GM23338 (cell line): ENCODE measurements at regions not wholly inside any gene's neighbourhood (a gene's known extent, or its start where the extent isn't known, plus 50 kb on each side); places are given as distances from the start of the nearest gene placed in this dataset.

Experiments
- ATAC-seq: fragments of 200-7000 bp; cut with Tn5 transposase; 3 replicates; pipeline ENCODE4 v1.9.1; 2020
- DNase-seq: peaks from one replicate; pipeline ENCODE4 v3.0.0-alpha.2; 2015; ENCODE audit warnings: low spot score
- H2AFZ ChIP-seq: fragments of 200-600 bp; sonication (generic); 2 replicates; pipeline ENCODE4 v1.8.0; 2016; ENCODE audit warnings: antibody characterized with exemption, mild to moderate bottlenecking, moderate library complexity
- H3F3A ChIP-seq: fragments of 200-600 bp; sonication (generic); replicated peaks from 2 replicates; pipeline ENCODE4 v1.8.0; 2017; ENCODE audit warnings: antibody characterized with exemption, mixed run types, low read depth
- H3K27ac ChIP-seq: fragments of 200-600 bp; sonication (generic); 2 replicates; pipeline ENCODE4 v1.6.1; 2016; ENCODE audit warnings: low read depth
- H3K27me3 ChIP-seq: fragments of 200-600 bp; sonication (generic); 2 replicates; pipeline ENCODE4 v1.8.0; 2016; ENCODE audit warnings: mild to moderate bottlenecking, mixed run types, moderate library complexity; ENCODE audit not compliant: insufficient read depth
- H3K36me3 ChIP-seq: fragments of 200-600 bp; sonication (generic); 2 replicates; pipeline ENCODE4 v1.8.0; 2016; ENCODE audit warnings: mild to moderate bottlenecking; ENCODE audit not compliant: insufficient read depth
- H3K4me1 ChIP-seq: fragments of 200-600 bp; sonication (generic); 2 replicates; pipeline ENCODE4 v1.8.0; 2016; ENCODE audit warnings: mild to moderate bottlenecking, moderate library complexity; ENCODE audit not compliant: insufficient read depth
- H3K4me2 ChIP-seq: fragments of 200-600 bp; sonication (generic); 2 replicates; pipeline ENCODE4 v1.7.1; 2017; ENCODE audit warnings: mixed run types
- H3K4me3 ChIP-seq: fragments of 200-600 bp; sonication (generic); 2 replicates; pipeline ENCODE4 v1.6.1; 2016; ENCODE audit warnings: mixed run types
- H3K79me2 ChIP-seq: fragments of 200-600 bp; sonication (generic); replicated peaks from 2 replicates; pipeline ENCODE4 v1.8.0; 2017; ENCODE audit warnings: mild to moderate bottlenecking; ENCODE audit not compliant: insufficient read depth
- H3K9me2 ChIP-seq: fragments of 200-600 bp; sonication (generic); 2 replicates; pipeline ENCODE4 v1.8.0; 2017; ENCODE audit not compliant: insufficient read depth
- H4K20me1 ChIP-seq: fragments of 200-600 bp; sonication (generic); replicated peaks from 2 replicates; pipeline ENCODE4 v1.8.0; 2017; ENCODE audit warnings: mild to moderate bottlenecking; ENCODE audit not compliant: insufficient read depth
- H3K27ac Mint-ChIP-seq: 2 replicates; pipeline ENCODE4 v1.8.0; 2020; ENCODE audit warnings: inconsistent platforms, mild to moderate bottlenecking, moderate library complexity, mixed read lengths
- H3K27me3 Mint-ChIP-seq: 3 replicates; pipeline ENCODE4 v1.8.0; 2022; ENCODE audit warnings: low read depth, mild to moderate bottlenecking, moderate library complexity, mixed read lengths, inconsistent platforms; ENCODE audit not compliant: insufficient read depth, poor library complexity
- H3K36me3 Mint-ChIP-seq: 3 replicates; pipeline ENCODE4 v1.8.0; 2021; ENCODE audit warnings: low read depth, mild to moderate bottlenecking, inconsistent platforms, moderate library complexity, mixed read lengths
- H3K4me1 Mint-ChIP-seq: 3 replicates; pipeline ENCODE4 v1.8.0; 2020; ENCODE audit warnings: mild to moderate bottlenecking, inconsistent platforms, mixed read lengths
- H3K4me3 Mint-ChIP-seq: 3 replicates; pipeline ENCODE4 v1.8.0; 2021; ENCODE audit warnings: moderate library complexity, mild to moderate bottlenecking, inconsistent platforms, mixed read lengths
- H3K9me3 Mint-ChIP-seq: 3 replicates; pipeline ENCODE4 v1.8.0; 2020; ENCODE audit warnings: moderate library complexity, mild to moderate bottlenecking, inconsistent platforms, mixed read lengths
- CREB1 ChIP-seq: fragments of 250-450 bp; sonication (Bioruptor Pico); IDR thresholded peaks from 2 replicates; pipeline ENCODE4 v1.5.0; 2020; ENCODE audit warnings: low read depth, mild to moderate bottlenecking, moderate library complexity
- ETS1 ChIP-seq: IDR thresholded peaks from 2 replicates; pipeline ENCODE4 v1.6.1; 2016; ENCODE audit warnings: antibody characterized with exemption
- EZH2 ChIP-seq: fragments of 200-600 bp; sonication (generic); IDR thresholded peaks from one replicate; pipeline ENCODE4 v1.8.0; 2017; ENCODE audit warnings: antibody characterized with exemption, mild to moderate bottlenecking, low read depth; ENCODE audit not compliant: unreplicated experiment
- JUNB ChIP-seq: IDR thresholded peaks from one replicate; pipeline ENCODE4 v1.6.1; 2016; ENCODE audit warnings: antibody characterized with exemption; ENCODE audit not compliant: unreplicated experiment
- POLR2AphosphoS5 ChIP-seq: IDR thresholded peaks from 2 replicates; pipeline ENCODE4 v1.6.1; 2016; ENCODE audit warnings: antibody characterized with exemption, low read depth
- ZNF114 ChIP-seq: fragments of 250-450 bp; sonication (Bioruptor Pico); IDR thresholded peaks from 2 replicates; pipeline ENCODE4 v1.5.0; 2020; ENCODE audit warnings: mild to moderate bottlenecking, moderate library complexity
- ZNF331 ChIP-seq: fragments of 250-450 bp; sonication (Bioruptor Pico); IDR thresholded peaks from 2 replicates; pipeline ENCODE4 v1.5.0; 2020; ENCODE audit warnings: low read depth, mild to moderate bottlenecking, moderate library complexity
- TF ChIP-seq, protein P1 (sequence below): fragments of 250-450 bp; sonication (Bioruptor Pico); IDR thresholded peaks from 2 replicates; pipeline ENCODE4 v1.5.0; 2020; ENCODE audit warnings: mild to moderate bottlenecking, moderate library complexity
- TF ChIP-seq, protein P2 (sequence below): IDR thresholded peaks from one replicate; pipeline ENCODE4 v1.6.1; 2018; ENCODE audit warnings: antibody characterized with exemption; ENCODE audit not compliant: unreplicated experiment

DNA sequence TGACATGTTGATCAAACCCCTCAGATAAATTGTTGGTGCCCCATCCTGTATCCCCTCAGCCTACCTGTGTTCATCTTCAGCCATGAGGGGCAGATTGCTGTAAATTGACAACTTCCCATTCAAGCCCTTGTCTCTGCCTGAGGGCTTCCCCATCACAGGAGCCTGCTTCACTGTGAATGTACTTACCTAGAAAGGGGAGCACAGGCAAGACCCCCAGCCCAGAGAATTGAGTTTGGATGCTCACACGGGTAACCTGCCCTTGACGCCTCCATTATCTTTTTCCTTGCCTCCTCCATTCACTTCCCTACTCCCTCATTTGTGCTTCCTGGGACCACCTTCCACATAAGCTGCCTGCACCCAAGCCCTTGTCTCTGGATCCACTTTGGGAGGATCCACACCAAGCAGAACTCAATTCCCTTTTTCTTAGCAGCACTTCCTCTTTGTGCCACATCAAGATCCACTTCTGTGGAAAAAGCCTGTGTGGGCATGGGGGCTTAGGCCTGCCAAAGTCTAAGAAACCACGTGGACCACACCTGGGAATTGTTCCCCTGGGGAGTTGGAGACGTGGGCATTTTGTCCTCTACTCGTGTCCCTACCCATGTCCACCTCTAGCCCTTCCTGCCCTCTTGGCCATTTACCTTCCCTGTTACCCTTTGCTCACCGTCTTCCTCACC, 103.4 kb upstream of the FOXA2 start (continued):
- TF ChIP-seq, protein P1, sequence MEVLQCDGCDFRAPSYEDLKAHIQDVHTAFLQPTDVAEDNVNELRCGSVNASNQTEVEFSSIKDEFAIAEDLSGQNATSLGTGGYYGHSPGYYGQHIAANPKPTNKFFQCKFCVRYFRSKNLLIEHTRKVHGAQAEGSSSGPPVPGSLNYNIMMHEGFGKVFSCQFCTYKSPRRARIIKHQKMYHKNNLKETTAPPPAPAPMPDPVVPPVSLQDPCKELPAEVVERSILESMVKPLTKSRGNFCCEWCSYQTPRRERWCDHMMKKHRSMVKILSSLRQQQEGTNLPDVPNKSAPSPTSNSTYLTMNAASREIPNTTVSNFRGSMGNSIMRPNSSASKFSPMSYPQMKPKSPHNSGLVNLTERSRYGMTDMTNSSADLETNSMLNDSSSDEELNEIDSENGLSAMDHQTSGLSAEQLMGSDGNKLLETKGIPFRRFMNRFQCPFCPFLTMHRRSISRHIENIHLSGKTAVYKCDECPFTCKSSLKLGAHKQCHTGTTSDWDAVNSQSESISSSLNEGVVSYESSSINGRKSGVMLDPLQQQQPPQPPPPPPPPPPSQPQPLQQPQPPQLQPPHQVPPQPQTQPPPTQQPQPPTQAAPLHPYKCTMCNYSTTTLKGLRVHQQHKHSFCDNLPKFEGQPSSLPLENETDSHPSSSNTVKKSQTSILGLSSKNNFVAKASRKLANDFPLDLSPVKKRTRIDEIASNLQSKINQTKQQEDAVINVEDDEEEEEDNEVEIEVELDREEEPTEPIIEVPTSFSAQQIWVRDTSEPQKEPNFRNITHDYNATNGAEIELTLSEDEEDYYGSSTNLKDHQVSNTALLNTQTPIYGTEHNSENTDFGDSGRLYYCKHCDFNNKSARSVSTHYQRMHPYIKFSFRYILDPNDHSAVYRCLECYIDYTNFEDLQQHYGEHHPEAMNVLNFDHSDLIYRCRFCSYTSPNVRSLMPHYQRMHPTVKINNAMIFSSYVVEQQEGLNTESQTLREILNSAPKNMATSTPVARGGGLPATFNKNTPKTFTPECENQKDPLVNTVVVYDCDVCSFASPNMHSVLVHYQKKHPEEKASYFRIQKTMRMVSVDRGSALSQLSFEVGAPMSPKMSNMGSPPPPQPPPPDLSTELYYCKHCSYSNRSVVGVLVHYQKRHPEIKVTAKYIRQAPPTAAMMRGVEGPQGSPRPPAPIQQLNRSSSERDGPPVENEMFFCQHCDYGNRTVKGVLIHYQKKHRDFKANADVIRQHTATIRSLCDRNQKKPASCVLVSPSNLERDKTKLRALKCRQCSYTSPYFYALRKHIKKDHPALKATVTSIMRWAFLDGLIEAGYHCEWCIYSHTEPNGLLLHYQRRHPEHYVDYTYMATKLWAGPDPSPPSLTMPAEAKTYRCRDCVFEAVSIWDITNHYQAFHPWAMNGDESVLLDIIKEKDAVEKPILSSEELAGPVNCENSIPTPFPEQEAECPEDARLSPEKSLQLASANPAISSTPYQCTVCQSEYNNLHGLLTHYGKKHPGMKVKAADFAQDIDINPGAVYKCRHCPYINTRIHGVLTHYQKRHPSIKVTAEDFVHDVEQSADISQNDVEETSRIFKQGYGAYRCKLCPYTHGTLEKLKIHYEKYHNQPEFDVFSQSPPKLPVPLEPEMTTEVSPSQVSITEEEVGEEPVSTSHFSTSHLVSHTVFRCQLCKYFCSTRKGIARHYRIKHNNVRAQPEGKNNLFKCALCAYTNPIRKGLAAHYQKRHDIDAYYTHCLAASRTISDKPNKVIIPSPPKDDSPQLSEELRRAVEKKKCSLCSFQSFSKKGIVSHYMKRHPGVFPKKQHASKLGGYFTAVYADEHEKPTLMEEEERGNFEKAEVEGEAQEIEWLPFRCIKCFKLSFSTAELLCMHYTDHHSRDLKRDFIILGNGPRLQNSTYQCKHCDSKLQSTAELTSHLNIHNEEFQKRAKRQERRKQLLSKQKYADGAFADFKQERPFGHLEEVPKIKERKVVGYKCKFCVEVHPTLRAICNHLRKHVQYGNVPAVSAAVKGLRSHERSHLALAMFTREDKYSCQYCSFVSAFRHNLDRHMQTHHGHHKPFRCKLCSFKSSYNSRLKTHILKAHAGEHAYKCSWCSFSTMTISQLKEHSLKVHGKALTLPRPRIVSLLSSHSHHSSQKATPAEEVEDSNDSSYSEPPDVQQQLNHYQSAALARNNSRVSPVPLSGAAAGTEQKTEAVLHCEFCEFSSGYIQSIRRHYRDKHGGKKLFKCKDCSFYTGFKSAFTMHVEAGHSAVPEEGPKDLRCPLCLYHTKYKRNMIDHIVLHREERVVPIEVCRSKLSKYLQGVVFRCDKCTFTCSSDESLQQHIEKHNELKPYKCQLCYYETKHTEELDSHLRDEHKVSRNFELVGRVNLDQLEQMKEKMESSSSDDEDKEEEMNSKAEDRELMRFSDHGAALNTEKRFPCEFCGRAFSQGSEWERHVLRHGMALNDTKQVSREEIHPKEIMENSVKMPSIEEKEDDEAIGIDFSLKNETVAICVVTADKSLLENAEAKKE = no peak
- no peak for TF ChIP-seq ZNF114 (CRISPR knock-in tag)
- TF ChIP-seq JUNB = no peak
- no peak for TF ChIP-seq CREB1 (CRISPR knock-in tag)

DNA sequence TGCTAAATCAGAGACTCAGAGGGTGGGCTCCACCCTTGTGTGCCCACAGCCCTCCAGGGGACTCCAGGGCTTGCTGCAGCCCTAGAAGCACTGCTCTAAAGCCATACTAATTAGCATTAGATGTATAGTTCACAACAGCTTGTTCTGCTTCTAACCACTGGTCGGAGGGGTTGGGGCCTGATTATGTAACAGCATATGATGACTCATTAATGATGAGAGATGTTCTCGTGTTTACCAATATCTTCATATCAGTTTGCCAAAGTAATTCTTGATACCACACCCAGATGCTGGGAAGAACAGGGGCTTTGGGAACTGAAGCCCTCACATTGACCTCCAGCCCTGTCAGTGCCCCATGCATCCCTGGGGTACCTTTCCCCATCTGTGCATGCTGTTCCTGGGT, 104.1 kb upstream of the FOXA2 start:
- Histone ChIP-seq H3K36me3 (no peaks in the 10 kb centered on the region), H3K79me2 (no peaks in the 10 kb centered on the region), H3F3A (no peaks in the 10 kb centered on the region), H3K4me2 (no peak overlapping the region), H3K27ac (no peak overlapping the region), H3K9me2 (peaks cover 14% of the 10 kb centered on the region), H3K4me1 (no peaks in the 10 kb centered on the region; the same call in none of the 2 replicates), H4K20me1 (no peaks in the 10 kb centered on the region), H3K27me3 (no peaks in the 10 kb centered on the region), H2AFZ (no peak overlapping the region), H3K4me3 (no peak overlapping the region)
- H3K36me3 Mint-ChIP-seq = peaks cover 7% of the 10 kb centered on the region; the same call in 2 of the 3 replicates
- TF ChIP-seq POLR2AphosphoS5 (no peak), CREB1 (CRISPR knock-in tag) (no peak), ZNF331 (no peak), EZH2 (no peak), ETS1 (no peak)
- TF ChIP-seq, protein P2, sequence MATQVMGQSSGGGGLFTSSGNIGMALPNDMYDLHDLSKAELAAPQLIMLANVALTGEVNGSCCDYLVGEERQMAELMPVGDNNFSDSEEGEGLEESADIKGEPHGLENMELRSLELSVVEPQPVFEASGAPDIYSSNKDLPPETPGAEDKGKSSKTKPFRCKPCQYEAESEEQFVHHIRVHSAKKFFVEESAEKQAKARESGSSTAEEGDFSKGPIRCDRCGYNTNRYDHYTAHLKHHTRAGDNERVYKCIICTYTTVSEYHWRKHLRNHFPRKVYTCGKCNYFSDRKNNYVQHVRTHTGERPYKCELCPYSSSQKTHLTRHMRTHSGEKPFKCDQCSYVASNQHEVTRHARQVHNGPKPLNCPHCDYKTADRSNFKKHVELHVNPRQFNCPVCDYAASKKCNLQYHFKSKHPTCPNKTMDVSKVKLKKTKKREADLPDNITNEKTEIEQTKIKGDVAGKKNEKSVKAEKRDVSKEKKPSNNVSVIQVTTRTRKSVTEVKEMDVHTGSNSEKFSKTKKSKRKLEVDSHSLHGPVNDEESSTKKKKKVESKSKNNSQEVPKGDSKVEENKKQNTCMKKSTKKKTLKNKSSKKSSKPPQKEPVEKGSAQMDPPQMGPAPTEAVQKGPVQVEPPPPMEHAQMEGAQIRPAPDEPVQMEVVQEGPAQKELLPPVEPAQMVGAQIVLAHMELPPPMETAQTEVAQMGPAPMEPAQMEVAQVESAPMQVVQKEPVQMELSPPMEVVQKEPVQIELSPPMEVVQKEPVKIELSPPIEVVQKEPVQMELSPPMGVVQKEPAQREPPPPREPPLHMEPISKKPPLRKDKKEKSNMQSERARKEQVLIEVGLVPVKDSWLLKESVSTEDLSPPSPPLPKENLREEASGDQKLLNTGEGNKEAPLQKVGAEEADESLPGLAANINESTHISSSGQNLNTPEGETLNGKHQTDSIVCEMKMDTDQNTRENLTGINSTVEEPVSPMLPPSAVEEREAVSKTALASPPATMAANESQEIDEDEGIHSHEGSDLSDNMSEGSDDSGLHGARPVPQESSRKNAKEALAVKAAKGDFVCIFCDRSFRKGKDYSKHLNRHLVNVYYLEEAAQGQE = no peak
- ATAC-seq (no peak), DNase-seq (no peak)
- H3K27ac Mint-ChIP-seq = no peak overlapping the region
- H3K4me3 Mint-ChIP-seq = no peak overlapping the region
- H3K9me3 Mint-ChIP-seq = peaks cover 27% of the 10 kb centered on the region
- H3K27me3 Mint-ChIP-seq = peaks cover 31% of the 10 kb centered on the region
- peaks cover 6% of the 10 kb centered on the region for H3K4me1 Mint-ChIP-seq
